Endothelial cell of umbilical vein (primary cell): ENCODE measurements at regions not wholly inside any gene's neighbourhood (a gene's known extent, or its start where the extent isn't known, plus 50 kb on each side); places are given as distances from the start of the nearest gene placed in this dataset.

ENCODE experiments used
- BruUV-seq: library from RNA; stranded (reverse); fragments of 400-500 nt; replicated peaks from 2 replicates; lab custom pipeline; 2021; lab: Mats Ljungman, UMichigan
- CTCF ChIA-PET: fragments of 300-600, 350-600 bp; sonication (Branson Sonifier 250); formaldehyde crosslinking; loops from one replicate; lab custom pipeline; 2021; ENCODE audit warnings: antibody characterized with exemption, inconsistent platforms; lab: Charles Lee
- POLR2A ChIA-PET: fragments of 300-600, 350-600 bp; sonication (Branson Sonifier 250); formaldehyde crosslinking; loops from one replicate; lab custom pipeline; 2021; ENCODE audit warnings: antibody characterized with exemption, inconsistent platforms; lab: Charles Lee
- DNase-seq: peaks from one replicate; pipeline ENCODE4 v3.0.0-alpha.2; 2011; ENCODE audit warnings: low read depth, low spot score
- FAIRE-seq: peaks from 2 replicates; lab custom pipeline; 2011; peaks lifted over from hg19 to GRCh38; lab: Jason Lieb, UNC
- H2AFZ ChIP-seq: 2 replicates; pipeline ENCODE4 v1.6.0; 2012; ENCODE audit warnings: low read depth, low read length, control low read depth, inconsistent platforms
- H3K27ac ChIP-seq: 2 replicates; pipeline ENCODE4 v1.5.1; 2011; ENCODE audit warnings: low read depth, mild to moderate bottlenecking, control low read depth, low read length, moderate library complexity; ENCODE audit not compliant: insufficient read depth
- H3K27me3 ChIP-seq, 2 experiments: 2 replicates each; pipeline versions ENCODE4 v1.6.0 to v1.6.1; 2011; ENCODE audit warnings: low read length in 2 of 2, mixed read lengths in 1 of 2; ENCODE audit not compliant: control insufficient read depth in 2 of 2, insufficient read depth in 2 of 2
- H3K36me3 ChIP-seq, 2 experiments: 2 replicates in 1 of 2; 3 replicates in 1 of 2; pipeline ENCODE4 v1.5.1; 2011; ENCODE audit warnings: low read length in 2 of 2, mild to moderate bottlenecking in 1 of 2, moderate library complexity in 1 of 2; ENCODE audit not compliant: control insufficient read depth in 2 of 2, insufficient read depth in 2 of 2; ENCODE audit errors: extremely low read depth in 1 of 2
- H3K4me1 ChIP-seq: 3 replicates; pipeline ENCODE4 v1.5.1; 2011; ENCODE audit warnings: mild to moderate bottlenecking, low read length; ENCODE audit not compliant: control insufficient read depth, insufficient read depth; ENCODE audit errors: extremely low read depth
- H3K4me2 ChIP-seq: 2 replicates; pipeline ENCODE4 v1.6.1; 2011; ENCODE audit warnings: low read length, control low read depth, mixed read lengths; ENCODE audit not compliant: insufficient read depth
- H3K4me3 ChIP-seq, 3 experiments: fragments of 200-600 bp in 1 of 3; sonication (generic), shearing (Covaris generic) in 1 of 3; replicated peaks in 1 of 3; 2 replicates each; pipeline ENCODE4 v1.5.1; 2011 to 2016; ENCODE audit warnings: control low read depth in 3 of 3, low read length in 3 of 3, mild to moderate bottlenecking in 2 of 3, inconsistent platforms in 1 of 3, low read depth in 1 of 3, moderate library complexity in 1 of 3; ENCODE audit not compliant: insufficient read depth in 1 of 3
- H3K79me2 ChIP-seq: 2 replicates; pipeline ENCODE4 v1.6.0; 2012; ENCODE audit warnings: low read length, inconsistent platforms; ENCODE audit not compliant: control insufficient read depth, insufficient read depth
- H3K9ac ChIP-seq: replicated peaks from 2 replicates; pipeline ENCODE3; 2011; ENCODE audit warnings: low read length, control low read depth; ENCODE audit not compliant: insufficient read depth; ENCODE audit errors: extremely low read depth
- H3K9me1 ChIP-seq: replicated peaks from 3 replicates; pipeline ENCODE4 v1.6.0; 2011; ENCODE audit warnings: mild to moderate bottlenecking, low read length; ENCODE audit not compliant: control insufficient read depth, insufficient read depth; ENCODE audit errors: extremely low read depth
- H3K9me3 ChIP-seq: replicated peaks from 2 replicates; pipeline ENCODE4 v1.5.1; 2012; ENCODE audit warnings: low read length, inconsistent platforms; ENCODE audit not compliant: control insufficient read depth, insufficient read depth
- H4K20me1 ChIP-seq: replicated peaks from 2 replicates; pipeline ENCODE3; 2011; ENCODE audit warnings: mild to moderate bottlenecking, low read length; ENCODE audit not compliant: control insufficient read depth, insufficient read depth; ENCODE audit errors: extremely low read depth
- CTCF ChIP-seq, 2 donors: IDR thresholded peaks; 1 replicate in 1 of 2; 2 replicates in 1 of 2; pipeline ENCODE4 v1.5.1; 2011; ENCODE audit warnings: low read length in 2 of 2, mild to moderate bottlenecking in 2 of 2, moderate library complexity in 2 of 2, control low read depth in 1 of 2, inconsistent platforms in 1 of 2, low read depth in 1 of 2; ENCODE audit not compliant: insufficient read depth in 1 of 2; ENCODE audit errors: extremely low read depth in 1 of 2
- EZH2 ChIP-seq: IDR thresholded peaks from 2 replicates; pipeline ENCODE4 v1.6.1; 2012; ENCODE audit warnings: borderline replicate concordance, low read depth, mild to moderate bottlenecking, moderate library complexity, low read length, inconsistent platforms; ENCODE audit not compliant: severe bottlenecking
- FOS ChIP-seq: IDR thresholded peaks from 2 replicates; pipeline ENCODE4 v1.6.1; 2011; ENCODE audit warnings: mild to moderate bottlenecking, low read length, moderate library complexity, borderline replicate concordance; ENCODE audit not compliant: insufficient read depth
- GATA2 ChIP-seq: IDR thresholded peaks from 2 replicates; pipeline ENCODE4 v1.7.0; 2011; ENCODE audit warnings: low read depth, mild to moderate bottlenecking, moderate library complexity, mixed read lengths, low read length; ENCODE audit not compliant: insufficient read length, insufficient read depth
- JUN ChIP-seq: IDR thresholded peaks from 2 replicates; pipeline ENCODE4 v1.6.1; 2011; ENCODE audit warnings: borderline replicate concordance, low read depth; ENCODE audit not compliant: insufficient read length, insufficient read depth
- MAX ChIP-seq: IDR thresholded peaks from 2 replicates; pipeline ENCODE4 v1.6.1; 2011; ENCODE audit not compliant: insufficient read depth, insufficient read length
- MYC ChIP-seq: IDR thresholded peaks from one replicate; pipeline ENCODE4 v1.6.1; 2011; ENCODE audit warnings: mild to moderate bottlenecking, low read depth, low read length
- POLR2A ChIP-seq: IDR thresholded peaks from 2 replicates; pipeline ENCODE4 v1.6.1; 2012; ENCODE audit warnings: low read depth, mild to moderate bottlenecking, control low read depth, low read length
- POLR2AphosphoS5 ChIP-seq: IDR thresholded peaks from 2 replicates; pipeline ENCODE4 v1.6.1; 2012; ENCODE audit warnings: low read depth, mild to moderate bottlenecking, control low read depth, low read length, moderate library complexity; ENCODE audit not compliant: insufficient read depth
- dilution Hi-C: fragments of 300-500 bp; cut with MboI; formaldehyde crosslinking; loops from one replicate; pipeline ENCODE4 v1.15.0; 2019; ENCODE audit warnings: low sequenced_read_pairs; ENCODE audit not compliant: extremely low pct_ligation_motif_present
- intact Hi-C: fragments of 100-400 bp; cut with micrococcal nuclease; formaldehyde crosslinking; loops from one replicate; pipeline ENCODE4 v1.10.0; 2022

GRCh38 chr4:180926277-180926676, 1316.9 kb upstream of the TENM3 start:
- no TSS peak for BruUV-seq
- Histone ChIP-seq H2AFZ (no peak overlapping the region), H3K4me1 (no peaks in the 10 kb centered on the region), H3K9me1 (no peaks in the 10 kb centered on the region), H3K9ac (no peak overlapping the region), H3K27ac (no peak overlapping the region), H3K4me3 (no peak overlapping the region), H3K79me2 (no peaks in the 10 kb centered on the region), H3K9me3 (peaks cover 2% of the 10 kb centered on the region), H3K4me2 (no peak overlapping the region), H3K36me3 (no peaks in the 10 kb centered on the region), H4K20me1 (no peaks in the 10 kb centered on the region), H3K27me3 (no peaks in the 10 kb centered on the region)
- CTCF ChIA-PET, result no interaction called here
- TF ChIP-seq JUN (no peak), FOS (no peak), MAX (no peak), GATA2 (no peak), POLR2AphosphoS5 (no peak), POLR2A (no peak), MYC (no peak), EZH2 (no peak), CTCF (IDR thresholded peaks at IDR 0.05; ENCODE audit: extremely low read depth in 1 of 2, insufficient read depth in 1 of 2, low read depth in 1 of 2, low read length in 2 of 2) (no peak)
- no peak for DNase-seq
- POLR2A ChIA-PET, result no interaction called here
- dilution Hi-C loops, result no loop called here
- intact Hi-C loops, result no loop called here
- FAIRE-seq, result no peak
